B cell (primary cell): ENCODE measurements at regions not wholly inside any gene's neighbourhood (a gene's known extent, or its start where the extent isn't known, plus 50 kb on each side); places are given as distances from the start of the nearest gene placed in this dataset.

Experiments
- CTCF ChIP-seq: fragments of 200-600 bp; IDR thresholded peaks from one replicate; pipeline ENCODE4 v1.8.0; 2022; ENCODE audit warnings: antibody characterized with exemption, mild to moderate bottlenecking
- EZH2 ChIP-seq: IDR thresholded peaks from 2 replicates; pipeline ENCODE4 v1.6.1; 2012; ENCODE audit warnings: borderline replicate concordance, low read depth, mild to moderate bottlenecking, moderate library complexity, low read length; ENCODE audit not compliant: insufficient read depth, poor library complexity, severe bottlenecking

- TF ChIP-seq CTCF: no peak
- no peak for TF ChIP-seq EZH2
Observed at GRCh38 chr6:14824484-14825275, 421.2 kb upstream of the JARID2 start.
